ENCODE measurements at regions not wholly inside any gene's neighbourhood (a gene's known extent, or its start where the extent isn't known, plus 50 kb on each side); places are given as distances from the start of the nearest gene placed in this dataset.

DNA sequence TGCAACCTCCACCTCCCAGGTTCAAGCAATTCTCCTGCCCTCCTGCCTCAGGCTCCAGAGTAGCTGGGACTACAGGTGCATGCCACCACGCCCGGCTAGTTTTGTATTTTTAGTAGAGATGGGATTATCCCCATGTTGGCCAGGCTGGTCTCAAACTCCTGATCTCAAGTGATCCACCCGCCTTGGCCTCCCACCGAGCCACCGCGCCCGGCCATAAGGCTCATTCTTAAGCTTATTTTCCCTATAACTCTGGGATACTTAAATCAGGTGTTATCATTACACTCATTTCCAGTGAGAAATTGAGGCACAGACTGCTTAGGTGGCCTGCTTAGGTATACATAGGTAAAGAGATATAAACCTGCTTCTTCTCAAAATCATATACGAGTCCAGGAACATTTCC is 188.3 kb upstream of the MTNR1B start:
- no peaks in the 10 kb centered on the region for H3K9me2 ChIP-seq
- H3K79me2 ChIP-seq (ENCODE audit: insufficient read depth): no peaks in the 10 kb centered on the region
- no peaks in the 10 kb centered on the region for H3K27me3 ChIP-seq (ENCODE audit: insufficient read depth)
- no peak for DNase-seq
- H4K20me1 ChIP-seq (ENCODE audit: insufficient read depth): no peaks in the 10 kb centered on the region
- TF ChIP-seq SIN3A (IDR thresholded peaks at IDR 0.05; ENCODE audit: borderline replicate concordance, low read depth, low read length) (no peak), TAF1 (IDR thresholded peaks at IDR 0.05; ENCODE audit: borderline replicate concordance, low read depth, low read length) (no peak), TCF12 (IDR thresholded peaks at IDR 0.05) (no peak), POLR2AphosphoS5 (IDR thresholded peaks at IDR 0.05; ENCODE audit: low read depth, low read length) (no peak), EP300 (IDR thresholded peaks at IDR 0.05; ENCODE audit: borderline replicate concordance in 1 of 2, low read depth in 1 of 2, low read length in 1 of 2) (no peak), RXRA (IDR thresholded peaks at IDR 0.05; ENCODE audit: borderline replicate concordance, low read depth) (no peak), YY1 (IDR thresholded peaks at IDR 0.05; ENCODE audit: low read depth) (no peak), GATA2 (CRISPR knock-in tag; IDR thresholded peaks at IDR 0.05) (no peak), CHD2 (IDR thresholded peaks at IDR 0.05; ENCODE audit: low read length, partially characterized antibody) (no peak), NFIC (IDR thresholded peaks at IDR 0.05; ENCODE audit: borderline replicate concordance) (no peak), TEAD4 (IDR thresholded peaks at IDR 0.05; ENCODE audit: borderline replicate concordance, insufficient read depth) (no peak), REST (IDR thresholded peaks at IDR 0.05; ENCODE audit: low read depth, low read length) (no peak), MXI1 (IDR thresholded peaks at IDR 0.05; ENCODE audit: low read depth, low read length) (no peak), JUND (IDR thresholded peaks at IDR 0.05) (no peak), RAD21 (IDR thresholded peaks at IDR 0.05; ENCODE audit: low read length) (no peak), RCOR1 (IDR thresholded peaks at IDR 0.05; ENCODE audit: low read length) (no peak), FOXM1 (IDR thresholded peaks at IDR 0.05; ENCODE audit: low read depth) (no peak)
- TF ChIP-seq, protein P1, sequence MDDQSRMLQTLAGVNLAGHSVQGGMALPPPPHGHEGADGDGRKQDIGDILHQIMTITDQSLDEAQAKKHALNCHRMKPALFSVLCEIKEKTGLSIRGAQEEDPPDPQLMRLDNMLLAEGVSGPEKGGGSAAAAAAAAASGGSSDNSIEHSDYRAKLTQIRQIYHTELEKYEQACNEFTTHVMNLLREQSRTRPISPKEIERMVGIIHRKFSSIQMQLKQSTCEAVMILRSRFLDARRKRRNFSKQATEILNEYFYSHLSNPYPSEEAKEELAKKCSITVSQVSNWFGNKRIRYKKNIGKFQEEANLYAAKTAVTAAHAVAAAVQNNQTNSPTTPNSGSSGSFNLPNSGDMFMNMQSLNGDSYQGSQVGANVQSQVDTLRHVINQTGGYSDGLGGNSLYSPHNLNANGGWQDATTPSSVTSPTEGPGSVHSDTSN (IDR thresholded peaks at IDR 0.05): no peak
- CTCF ChIA-PET: no interaction called here
- no peak overlapping the region for H3K27ac ChIP-seq (ENCODE audit: low read depth in 2 of 2, low read length in 1 of 2)
- H3K4me3 ChIP-seq (ENCODE audit: low read depth in 2 of 2, low read length in 1 of 2): no peak overlapping the region
- H3F3A ChIP-seq (replicated peaks; ENCODE audit: insufficient read depth): no peaks in the 10 kb centered on the region
- no peak overlapping the region for H3K4me2 ChIP-seq
- no peak overlapping the region for H2AFZ ChIP-seq (ENCODE audit: low read depth)
- H3K36me3 ChIP-seq (replicated peaks in 1 of 2; ENCODE audit: control insufficient read depth in 1 of 2, insufficient read depth in 2 of 2, low read length in 1 of 2): no peaks in the 10 kb centered on the region
- no peaks in the 10 kb centered on the region for H3K9me3 ChIP-seq
- H3K9ac ChIP-seq: no peak overlapping the region
- no peaks in the 10 kb centered on the region; a peak in 1 of 4 replicates for H3K4me1 ChIP-seq (ENCODE audit: control insufficient read depth in 1 of 2, insufficient read depth in 2 of 2, low read depth in 1 of 2, low read length in 1 of 2)
- POLR2A ChIA-PET: no interaction called here
- 82% methylated on average over 8 of the region's 8 CpGs for WGBS (ENCODE audit: low lambda C conversion rate)

Data from SK-N-SH (cell line).